HEK293T (cell line): ENCODE measurements at regions not wholly inside any gene's neighbourhood (a gene's known extent, or its start where the extent isn't known, plus 50 kb on each side); places are given as distances from the start of the nearest gene placed in this dataset.

Source experiments
- ARNT ChIP-seq: fragments of 450-650 bp; IDR thresholded peaks from 2 replicates; pipeline ENCODE4 v1.6.1; 2017; ENCODE audit warnings: mild to moderate bottlenecking
- BHLHE40 ChIP-seq: fragments of 450-650 bp; IDR thresholded peaks from 2 replicates; pipeline ENCODE4 v1.6.1; 2016; ENCODE audit warnings: mild to moderate bottlenecking, moderate library complexity, borderline replicate concordance
- CTBP1 ChIP-seq: fragments of 450-650 bp; IDR thresholded peaks from 2 replicates; pipeline ENCODE4 v1.6.1; 2016; ENCODE audit warnings: borderline replicate concordance
- FOXK2 ChIP-seq: fragments of 450-650 bp; IDR thresholded peaks from 2 replicates; pipeline ENCODE4 v1.6.1; 2016; ENCODE audit warnings: mild to moderate bottlenecking
- FOXM1 ChIP-seq: fragments of 450-650 bp; IDR thresholded peaks from 2 replicates; pipeline ENCODE4 v1.6.1; 2017; ENCODE audit warnings: mild to moderate bottlenecking, borderline replicate concordance
- NFRKB ChIP-seq: fragments of 450-650 bp; IDR thresholded peaks from 2 replicates; pipeline ENCODE4 v1.6.1; 2016; ENCODE audit warnings: mild to moderate bottlenecking, moderate library complexity
- ZNF384 ChIP-seq: fragments of 450-650 bp; IDR thresholded peaks from 2 replicates; pipeline ENCODE4 v1.6.1; 2016

DNA sequence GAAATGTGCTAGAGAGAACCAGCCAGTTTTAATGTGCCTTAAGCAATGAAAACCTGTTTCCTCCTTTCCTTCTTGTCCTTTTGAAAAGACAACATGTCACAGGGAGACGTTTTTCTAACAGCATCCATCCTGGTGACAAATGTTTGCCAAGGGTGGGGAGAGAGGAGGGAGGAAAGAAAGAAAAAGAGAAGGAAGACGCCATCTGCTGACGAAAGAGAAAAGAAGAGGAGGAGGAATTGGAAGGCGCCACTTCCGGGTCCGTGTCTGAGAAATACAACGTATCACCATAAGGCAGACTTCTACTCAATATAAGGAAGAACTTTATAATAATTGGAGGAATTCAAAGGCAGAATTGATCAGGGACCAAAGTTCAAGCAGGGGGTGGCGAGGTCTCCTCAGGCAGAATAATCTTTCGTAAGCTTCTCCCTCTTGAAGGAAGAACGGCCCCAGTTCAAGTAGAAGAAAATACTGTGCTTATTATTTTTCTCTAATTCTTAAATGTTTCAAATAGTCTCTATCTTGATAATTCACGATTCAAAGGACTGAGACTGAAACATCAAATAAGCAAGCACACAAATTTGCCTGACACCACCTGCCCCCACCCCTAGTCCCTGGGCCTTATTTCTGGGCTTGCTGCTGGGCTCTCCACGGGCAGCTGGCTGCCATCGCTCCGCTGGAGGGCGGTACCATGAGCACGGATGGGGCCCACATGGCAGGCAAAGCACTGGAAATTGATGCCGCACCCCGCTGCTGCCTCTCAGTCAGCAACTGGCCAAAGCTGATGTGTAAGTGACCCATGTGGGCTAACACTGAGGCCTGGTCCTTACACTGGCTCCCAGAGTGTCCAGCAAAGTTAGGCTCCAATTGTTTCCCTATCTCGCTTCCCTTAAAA, 273.7 kb upstream of the KLF14 start:
- TF ChIP-seq ZNF384 (no peak), NFRKB (no peak), FOXK2 (no peak), ARNT (no peak), FOXM1 (no peak), CTBP1 (no peak), BHLHE40 (no peak)
